Frontal cortex (tissue), 3 donors: ENCODE measurements at regions not wholly inside any gene's neighbourhood (a gene's known extent, or its start where the extent isn't known, plus 50 kb on each side); places are given as distances from the start of the nearest gene placed in this dataset.

Experiments used
- DNase-seq, 2 donors: peaks; one replicate each; pipeline ENCODE4 v3.0.0; 2012; ENCODE audit warnings: low spot score in 2 of 2
- FAIRE-seq: peaks from 2 replicates; lab custom pipeline; 2012; peaks lifted over from hg19 to GRCh38; lab: Jason Lieb, UNC
- donor health status: control.
- donor health status: control.
- donor health status: control.

GRCh38 chr5:96088706-96089498, 127.3 kb upstream of the ELL2 start:
- DNase-seq = no peak
- FAIRE-seq = no peak

DNA sequence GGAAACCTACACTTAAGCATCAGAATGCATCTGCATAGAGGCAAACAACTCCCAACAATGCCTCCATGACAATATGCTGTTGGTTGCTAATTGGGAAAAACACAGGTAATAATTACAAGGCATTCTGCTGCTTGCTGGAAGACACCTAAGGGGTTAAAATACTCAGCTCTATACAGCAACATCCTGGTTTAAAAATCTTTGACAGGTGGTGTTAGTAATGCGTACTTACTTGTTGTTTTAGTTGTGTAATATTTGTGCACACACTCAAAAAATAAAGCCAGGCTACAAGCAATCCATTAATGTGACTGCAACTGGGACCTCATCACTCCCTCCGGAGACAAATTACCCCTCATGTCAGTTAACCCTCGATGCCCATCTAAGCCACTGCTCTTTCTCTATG, 126.3 kb upstream of the ELL2 start:
- FAIRE-seq = no peak

DNA sequence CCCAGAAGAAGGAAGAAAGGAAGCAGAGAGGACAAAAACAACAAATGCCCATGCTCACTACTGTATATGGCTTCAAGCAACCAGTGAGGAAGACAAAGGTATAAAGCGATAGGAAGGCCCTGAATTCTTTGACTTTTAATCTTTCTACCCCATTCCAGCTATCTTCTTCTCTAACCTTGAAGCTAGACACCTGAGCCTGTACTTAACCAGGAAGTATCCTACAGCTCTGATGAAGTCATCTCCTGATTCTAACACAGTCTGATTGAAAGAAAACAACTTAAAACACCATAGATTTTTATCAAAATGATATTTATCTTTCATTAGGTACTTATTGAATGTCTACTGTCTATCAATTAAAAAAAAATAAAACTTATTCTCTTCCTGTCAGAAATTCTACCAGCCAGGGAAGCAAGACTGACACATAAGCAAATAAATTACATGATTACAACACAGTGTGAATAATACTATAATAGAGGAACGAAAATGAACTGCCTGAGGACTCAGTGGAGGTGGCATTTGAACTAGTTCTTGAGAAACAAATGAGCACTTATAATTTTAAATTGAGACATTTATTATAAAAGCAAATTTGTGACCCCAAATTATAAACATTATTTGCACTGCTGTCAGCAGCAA, 123.3 kb upstream of the ELL2 start:
- no peak for FAIRE-seq
- DNase-seq = no peak

More for the DNA sequence above, 126.3 kb upstream of the ELL2 start:
- DNase-seq = no peak

DNA sequence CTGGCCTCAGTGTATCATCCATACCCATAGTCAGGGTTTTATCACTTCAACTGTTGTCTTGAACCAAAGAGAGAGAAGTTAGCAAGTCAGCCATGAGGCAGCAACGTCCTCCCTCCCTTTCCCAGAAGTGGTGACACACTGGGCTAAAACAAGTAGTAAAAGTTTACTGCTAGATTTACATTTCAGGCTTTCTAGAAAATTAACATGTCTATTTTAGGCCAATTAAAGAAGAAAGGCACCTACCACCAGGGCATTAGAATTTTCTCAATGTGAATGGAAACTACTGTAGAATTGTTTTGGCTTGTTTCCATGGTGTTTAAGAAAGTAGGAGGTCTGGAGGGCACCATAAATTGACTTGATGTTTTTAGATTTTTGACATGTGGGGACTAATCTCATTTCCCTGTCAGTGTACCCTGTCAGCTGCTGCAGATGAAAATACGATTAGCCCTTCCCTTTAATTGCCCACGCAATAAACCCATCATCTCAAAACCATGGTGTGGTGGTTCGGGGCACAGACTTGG, 121.8 kb upstream of the ELL2 start:
- DNase-seq = no peak
- no peak for FAIRE-seq

- DNase-seq (no peak), FAIRE-seq (no peak)
Observed at GRCh38 chr5:96081276-96081858, 119.7 kb upstream of the ELL2 start.

- DNase-seq = no peak
- FAIRE-seq = no peak
Observed at GRCh38 chr5:96080557-96080956, 118.9 kb upstream of the ELL2 start.

- no peak for FAIRE-seq
Observed at GRCh38 chr5:96079962-96080361, 118.3 kb upstream of the ELL2 start.

DNA sequence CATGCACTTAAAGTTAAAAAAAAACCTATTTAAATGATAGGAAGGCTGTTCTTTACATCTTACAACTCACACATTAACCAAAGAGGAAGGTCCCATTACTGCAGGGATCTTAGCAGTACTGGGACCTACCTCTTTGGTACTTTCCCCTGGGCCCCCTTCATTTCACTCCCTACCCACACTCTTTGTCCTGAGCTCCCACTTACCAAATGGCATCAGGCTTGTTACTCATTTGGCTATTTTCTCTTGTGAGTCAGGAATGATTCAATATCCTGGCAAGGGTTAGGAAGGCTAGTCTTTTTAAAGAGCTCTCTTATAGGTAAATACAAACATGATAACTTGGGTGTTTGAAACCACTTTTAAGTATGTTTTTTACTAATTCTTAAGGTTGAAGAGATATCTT, 117.4 kb upstream of the ELL2 start:
- DNase-seq (no peak), FAIRE-seq (no peak)

More at GRCh38 chr5:96079962-96080361, 118.3 kb upstream of the ELL2 start:
- DNase-seq = no peak

- FAIRE-seq (no peak), DNase-seq (no peak)
Observed at GRCh38 chr5:96076451-96076850, 114.8 kb upstream of the ELL2 start.

GRCh38 chr5:96075579-96076289, 114.1 kb upstream of the ELL2 start:
- no peak for FAIRE-seq

DNA sequence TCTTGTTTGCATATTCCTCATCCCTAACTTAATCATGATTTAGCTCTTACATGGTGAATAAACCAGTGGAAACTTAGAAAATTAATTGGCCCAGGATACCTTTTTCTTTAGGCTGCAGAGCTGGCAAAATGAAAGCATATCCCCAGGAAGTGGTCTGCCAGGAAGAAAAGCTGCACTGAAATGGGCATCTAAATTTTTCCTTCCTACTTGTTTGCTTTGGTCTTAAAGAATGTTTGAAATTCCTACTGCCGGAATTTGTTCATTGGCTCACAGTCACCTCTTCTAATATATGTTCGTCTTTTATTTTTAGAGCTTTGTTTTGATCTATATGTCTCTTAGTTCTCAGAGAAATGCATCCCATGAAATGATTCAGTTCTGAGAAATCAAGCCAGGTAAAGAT, 113.2 kb upstream of the ELL2 start:
- FAIRE-seq = no peak

More at GRCh38 chr5:96075579-96076289, 114.1 kb upstream of the ELL2 start:
- DNase-seq = no peak

DNA sequence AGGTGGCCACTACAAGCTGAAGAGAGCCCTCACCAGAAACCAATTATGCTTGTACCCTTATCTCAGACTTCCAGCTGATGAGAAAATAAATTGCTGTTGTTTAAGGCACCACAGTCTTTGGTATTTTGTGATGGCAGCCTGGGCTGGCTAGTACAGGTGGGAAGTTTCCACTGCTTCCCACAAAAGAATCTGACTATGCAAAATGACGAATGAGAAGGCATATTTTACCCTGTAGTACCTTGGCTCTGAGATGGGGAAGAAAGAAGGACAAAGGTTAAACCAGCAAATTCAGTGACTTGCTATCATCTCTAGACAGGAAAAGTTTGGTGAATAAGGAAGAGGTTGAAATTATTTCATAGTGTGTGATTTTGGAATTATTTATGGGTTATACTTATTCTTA, 112.8 kb upstream of the ELL2 start:
- DNase-seq = no peak
- no peak for FAIRE-seq

More for the DNA sequence above, 113.2 kb upstream of the ELL2 start:
- DNase-seq = no peak

GRCh38 chr5:96072791-96073165, 111.1 kb upstream of the ELL2 start:
- FAIRE-seq = no peak
- DNase-seq = no peak

DNA sequence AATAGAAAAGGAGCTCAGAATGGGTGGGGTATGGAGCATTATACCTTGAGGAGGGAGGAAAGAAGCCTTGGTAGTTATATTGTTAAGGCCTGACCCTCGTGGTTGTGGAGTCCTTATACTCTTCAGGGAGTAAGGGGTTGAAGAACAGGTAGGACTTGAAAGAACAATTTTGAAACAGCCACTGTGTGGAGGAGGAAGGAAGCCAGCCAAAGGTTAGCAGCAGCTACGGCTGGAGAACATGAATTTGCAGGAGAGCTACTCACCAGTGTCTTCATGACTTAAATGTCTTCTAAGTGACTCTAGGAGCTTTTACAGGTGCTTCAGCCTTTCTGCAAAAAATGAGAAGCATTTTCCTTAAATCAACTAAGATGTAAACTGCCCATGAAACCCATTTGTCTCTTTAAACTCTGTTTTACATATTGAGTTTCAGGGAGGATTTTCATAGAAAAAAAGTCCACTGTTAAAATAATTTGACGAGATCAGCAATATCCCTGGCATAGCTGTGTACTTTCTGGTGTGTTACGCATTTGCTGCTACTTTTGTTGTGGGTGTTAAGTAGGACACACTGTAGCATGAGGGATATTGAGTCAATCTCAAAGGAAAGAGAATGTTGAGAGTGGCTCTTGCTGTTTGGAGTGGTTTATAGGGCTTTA, 110.6 kb upstream of the ELL2 start:
- no peak for DNase-seq
- no peak for FAIRE-seq

GRCh38 chr5:96070622-96071225, 109.1 kb upstream of the ELL2 start:
- DNase-seq = no peak
- no peak for FAIRE-seq

DNA sequence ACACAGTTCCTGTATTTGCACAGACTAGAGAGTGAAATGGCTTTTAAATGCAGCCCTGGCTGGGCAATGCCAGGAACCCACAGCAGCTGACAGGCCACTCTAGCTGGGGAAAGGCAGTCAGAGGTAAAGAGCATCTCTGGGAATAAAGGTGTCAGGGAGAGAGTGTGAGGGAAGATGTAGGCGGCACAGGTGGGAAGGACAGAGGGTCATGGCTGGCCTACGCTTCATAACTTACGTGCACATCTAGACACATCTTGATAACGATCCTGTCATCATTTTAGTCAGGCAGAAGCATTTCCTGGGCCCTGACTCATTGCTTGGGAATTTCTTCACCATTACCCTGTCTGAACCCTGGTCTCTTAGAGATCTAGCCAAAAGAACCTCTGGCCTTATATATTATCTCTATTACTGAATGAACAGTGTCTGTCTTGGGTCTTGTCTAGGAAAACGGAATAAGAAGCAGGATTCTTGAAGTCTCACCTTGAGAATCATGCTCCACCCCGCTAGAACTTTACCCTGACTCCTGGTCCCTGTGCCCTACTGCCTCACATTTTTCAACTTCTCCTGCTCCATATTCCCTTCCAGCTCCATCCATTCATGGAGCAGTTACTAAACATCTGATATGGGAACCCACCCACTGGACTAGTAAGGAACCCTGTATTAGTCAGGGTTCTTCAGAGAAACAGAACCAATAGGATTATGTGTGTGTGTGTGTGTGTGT, 106.4 kb upstream of the ELL2 start:
- DNase-seq (no peak), FAIRE-seq (no peak)

- no peak for DNase-seq
- FAIRE-seq = no peak
Observed at GRCh38 chr5:96067251-96067650, 105.6 kb upstream of the ELL2 start.

DNA sequence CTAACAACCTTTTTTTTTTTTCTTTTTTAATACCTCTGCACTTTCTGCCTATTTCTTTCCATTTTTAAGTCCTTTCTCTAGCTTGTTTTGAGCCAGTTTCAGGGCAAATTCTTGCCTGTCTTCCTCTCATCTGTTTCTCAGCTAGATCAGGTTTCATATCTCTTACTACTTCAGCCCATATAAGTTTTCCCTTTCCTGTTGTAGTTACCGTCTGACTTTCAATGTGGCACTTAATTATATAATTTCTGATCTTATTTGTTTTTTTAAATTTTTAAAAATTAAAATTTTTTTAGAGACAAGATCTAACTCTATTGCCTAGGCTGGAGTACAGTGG, 104.7 kb upstream of the ELL2 start:
- DNase-seq (no peak), FAIRE-seq (no peak)
